ENCODE measurements at regions not wholly inside any gene's neighbourhood (a gene's known extent, or its start where the extent isn't known, plus 50 kb on each side); places are given as distances from the start of the nearest gene placed in this dataset.
"Not testable (repeated sequence)": the region's sequence is repeated elsewhere in the genome, so short reads cannot be mapped to it uniquely, and the experiment has no call there.

- TF ChIP-seq POLR2AphosphoS5 (IDR thresholded peaks at IDR 0.05; ENCODE audit: borderline replicate concordance, low read depth, low read length); EZH2 (IDR thresholded peaks at IDR 0.05); FOXP2 (optimal IDR thresholded peaks at IDR 0.05; ENCODE audit: control extremely low read depth, extremely low read length, insufficient read depth): not testable (repeated sequence)
These were observed 927.9 kb downstream of the PLA2G4A start for GRCh38 chr1:187756684-187757083.

Measured in SK-N-MC (cell line).